HG03565 (cell line): ENCODE measurements at regions not wholly inside any gene's neighbourhood (a gene's known extent, or its start where the extent isn't known, plus 50 kb on each side); places are given as distances from the start of the nearest gene placed in this dataset.
"Not testable (repeated sequence)": the region's sequence is repeated elsewhere in the genome, so short reads cannot be mapped to it uniquely, and the experiment has no call there.

Source experiments
- ATAC-seq: cut with Tn5 transposase; IDR thresholded peaks from one replicate; pipeline ENCODE4 v1.9.1; 2021; ENCODE audit warnings: mild to moderate bottlenecking, moderate library complexity; ENCODE audit not compliant: unreplicated experiment

DNA sequence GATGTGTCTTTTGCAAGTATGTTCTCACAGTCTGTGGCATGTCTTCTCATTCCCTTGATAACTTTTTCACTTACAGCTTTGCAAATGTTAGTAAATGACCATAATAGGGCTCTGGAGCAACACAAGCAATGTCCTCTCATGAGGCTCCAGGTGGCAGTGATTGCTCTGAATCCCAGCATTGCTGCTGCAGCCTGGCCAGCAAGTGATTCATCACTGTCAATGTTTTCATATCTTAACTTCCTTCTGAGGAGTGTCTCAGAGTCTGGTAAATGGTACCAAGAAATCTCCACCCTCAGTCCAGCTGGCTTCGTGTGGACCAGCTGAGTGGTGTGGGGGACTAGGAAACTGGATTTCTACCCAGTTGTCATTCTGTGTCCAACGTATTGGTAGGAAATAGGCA lies 139.6 kb downstream of the MYLK4 start:
- no peak for ATAC-seq

DNA sequence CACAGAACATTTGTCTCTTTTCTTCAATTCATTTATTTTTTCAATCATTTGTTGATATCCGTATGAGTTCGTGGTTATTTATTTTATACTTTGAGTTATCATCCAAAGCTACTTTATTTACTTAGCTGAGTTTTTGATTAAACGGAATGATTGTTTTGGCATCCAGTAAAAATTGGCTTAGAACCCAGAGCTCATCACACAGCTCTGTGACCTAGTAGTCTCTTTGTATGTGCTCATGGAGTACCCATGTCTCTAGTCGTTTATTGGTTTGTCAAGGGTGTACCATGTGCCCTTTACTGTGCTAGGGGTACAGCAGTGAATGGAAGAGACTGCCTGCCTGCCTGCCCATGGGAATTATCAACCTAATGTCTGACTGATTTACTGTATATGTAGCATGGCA lies 142.2 kb downstream of the MYLK4 start:
- no peak for ATAC-seq

DNA sequence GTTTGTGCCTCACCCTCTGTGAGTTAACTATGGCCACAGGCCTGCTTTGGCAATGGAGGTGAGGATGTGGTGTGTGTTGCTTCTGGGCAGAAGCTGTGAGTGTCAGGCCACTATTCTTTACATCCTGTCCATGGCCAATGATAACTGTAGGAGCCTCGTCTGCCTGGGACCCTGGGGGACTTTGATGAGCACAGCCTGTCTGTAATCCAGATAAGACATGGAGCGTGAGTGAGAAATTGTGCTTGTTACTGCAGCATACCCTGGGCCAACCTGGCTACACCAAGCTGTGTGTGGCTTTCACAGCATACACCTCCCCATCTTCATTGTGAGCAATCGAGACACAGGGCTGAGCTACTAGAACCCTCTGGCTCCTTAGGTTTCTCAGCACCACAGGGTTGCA lies 150.4 kb downstream of the MYLK4 start:
- no peak for ATAC-seq

DNA sequence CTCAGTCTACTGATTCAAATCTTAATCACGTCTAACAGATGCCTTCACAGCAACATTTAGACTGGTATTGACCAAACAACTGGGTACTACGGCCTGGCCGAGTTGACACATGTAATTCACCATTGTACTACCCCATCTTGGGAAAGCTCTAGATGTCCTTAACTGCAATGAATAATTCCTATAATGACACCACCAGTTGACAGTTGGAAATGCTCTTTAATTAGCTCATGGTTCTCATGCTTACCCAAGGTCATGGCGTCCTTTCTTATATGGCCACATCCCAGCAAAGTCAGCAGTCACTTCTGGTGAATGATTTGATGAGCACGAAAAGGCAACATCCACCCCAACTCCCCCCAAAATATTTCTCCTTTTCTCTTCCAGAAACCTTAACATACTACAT lies 150.9 kb downstream of the MYLK4 start:
- no peak for ATAC-seq

DNA sequence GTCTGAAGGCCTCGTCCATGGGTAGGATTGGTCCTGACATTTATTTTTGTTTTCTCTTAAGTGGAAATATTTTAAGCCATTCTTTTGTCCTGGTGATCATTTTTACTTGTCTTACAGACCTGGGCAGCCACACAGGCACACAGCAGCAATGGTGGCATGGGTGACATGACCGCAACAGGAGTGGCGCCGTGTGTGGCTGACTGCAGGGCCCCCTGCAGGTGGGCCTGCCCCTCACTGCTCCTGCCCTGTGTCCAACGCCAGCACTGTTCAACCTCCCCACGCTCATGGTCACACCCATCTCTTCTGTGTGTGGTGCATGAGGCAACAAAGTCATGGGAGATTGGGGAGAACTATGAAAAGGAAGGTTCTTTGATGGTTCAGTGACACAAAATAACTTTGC lies 151.9 kb downstream of the MYLK4 start:
- no peak for ATAC-seq

DNA sequence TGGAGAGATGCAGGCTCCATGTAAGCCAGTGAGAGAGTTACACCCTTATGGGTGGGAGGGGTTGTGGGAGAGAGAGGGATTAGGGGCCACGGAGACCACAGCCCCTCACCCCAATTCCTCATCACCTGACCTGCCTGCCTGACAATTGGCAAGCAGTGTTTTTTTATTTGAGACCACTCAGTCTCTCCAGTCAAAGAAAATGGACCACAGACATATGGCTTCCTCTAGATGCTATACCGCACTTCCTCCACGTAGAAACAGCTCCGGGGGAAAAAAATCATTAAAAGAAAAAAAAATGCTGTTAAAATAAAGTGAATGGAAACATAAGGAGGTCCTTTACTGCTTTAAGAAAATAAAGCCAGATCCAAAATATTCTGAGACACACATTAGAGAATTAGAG lies 152.7 kb downstream of the MYLK4 start:
- ATAC-seq = no peak

DNA sequence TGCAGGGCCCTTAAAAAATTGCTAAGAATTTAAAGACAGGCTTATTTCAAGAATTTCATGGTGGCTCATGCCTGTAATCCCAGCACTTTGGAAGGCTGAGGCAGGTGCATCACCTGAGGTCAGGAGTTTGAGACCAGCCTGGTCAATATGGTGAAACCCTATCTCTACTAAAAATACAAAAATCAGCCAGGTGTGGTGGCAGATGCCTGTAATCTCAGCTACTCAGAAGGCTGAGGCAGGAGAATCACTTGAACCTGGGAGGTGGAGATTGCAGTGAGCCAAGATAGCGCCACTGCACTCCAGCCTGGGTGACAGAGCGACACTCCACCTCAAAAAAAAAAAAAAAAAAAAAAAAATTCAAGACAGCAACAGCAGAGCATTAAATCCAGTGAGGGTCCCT lies 153.3 kb downstream of the MYLK4 start:
- not testable (repeated sequence) for ATAC-seq

DNA sequence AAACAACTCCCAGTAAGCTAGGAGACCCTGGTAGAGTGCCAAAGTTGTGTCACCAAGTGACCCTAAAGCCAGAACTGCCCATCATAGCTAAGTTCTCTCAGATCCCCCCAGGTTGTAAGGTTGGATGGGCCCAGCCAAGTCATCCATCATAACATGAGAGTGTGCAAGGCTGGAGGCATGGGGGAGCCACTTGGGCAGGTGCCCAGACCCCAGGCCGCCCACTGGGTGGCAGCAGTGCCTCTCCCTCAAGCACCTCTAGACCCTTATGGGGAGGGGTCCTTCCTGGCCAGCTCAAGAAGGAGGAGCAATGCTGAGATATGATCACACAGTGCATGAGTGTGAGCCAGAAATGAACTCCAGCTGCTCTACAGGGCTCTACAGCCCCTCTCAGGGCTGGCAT lies 154.5 kb downstream of the MYLK4 start:
- ATAC-seq = no peak

DNA sequence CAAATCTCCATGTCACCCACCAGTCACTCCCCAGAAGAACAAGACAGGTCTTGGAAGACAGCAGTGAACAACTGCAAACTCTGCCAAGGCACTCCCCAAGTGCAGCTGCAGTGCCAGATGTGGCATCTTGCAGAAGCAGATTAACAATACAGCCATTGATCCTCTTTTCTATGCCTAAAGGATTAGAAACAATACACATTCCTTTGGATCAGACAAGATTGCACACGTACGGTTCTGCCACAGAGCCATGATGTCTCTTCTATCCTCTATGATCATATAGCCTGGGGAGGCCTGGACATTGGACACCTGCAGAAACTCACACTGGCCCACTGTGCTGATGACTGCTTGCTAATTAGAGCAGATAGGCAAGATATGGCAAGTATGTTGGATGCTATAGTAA lies 155.9 kb downstream of the MYLK4 start:
- ATAC-seq = no peak

DNA sequence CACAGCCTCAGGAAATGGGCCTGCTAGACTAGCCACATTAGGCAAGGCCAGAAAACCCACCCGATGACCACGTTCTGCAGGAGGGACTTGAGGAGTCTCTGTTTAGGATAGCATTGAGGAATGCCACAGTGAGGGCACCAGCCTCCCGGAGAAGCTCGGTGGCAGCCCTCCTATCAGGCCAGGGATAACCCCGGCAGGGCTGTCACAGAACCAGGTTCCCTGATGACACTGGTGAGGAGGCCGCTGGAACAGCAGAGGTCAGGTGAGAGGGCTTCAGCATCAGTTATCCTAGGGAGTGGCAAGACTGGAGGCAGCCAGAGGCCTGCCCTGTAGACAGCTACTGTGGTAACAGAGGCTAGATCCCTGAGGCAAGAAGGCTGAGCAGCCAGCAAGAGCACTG lies 157.6 kb downstream of the MYLK4 start:
- no peak for ATAC-seq

DNA sequence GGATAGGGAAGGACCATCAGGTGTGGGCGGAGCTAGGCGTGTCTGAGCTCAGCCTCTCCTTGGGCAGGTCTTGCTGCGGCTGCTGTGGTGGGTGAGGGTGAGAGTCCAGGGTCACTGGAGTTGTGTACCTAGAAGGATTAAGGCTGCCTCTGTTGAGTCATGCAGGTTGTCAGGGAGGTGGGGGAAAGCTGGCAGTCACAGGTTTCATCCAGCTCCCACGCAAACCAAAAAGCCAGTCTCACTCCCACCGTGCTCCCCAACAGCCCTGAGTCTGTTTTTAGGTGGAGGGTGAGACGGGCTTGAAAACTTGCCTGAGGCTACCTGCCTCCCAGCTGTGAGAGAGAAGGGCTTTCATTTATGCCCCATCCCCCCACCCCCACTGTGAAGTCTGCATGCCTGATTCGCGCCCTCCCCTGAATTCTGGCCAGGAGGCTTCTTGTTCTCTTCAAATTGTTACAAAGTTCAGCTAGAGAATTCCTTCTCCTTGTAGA lies 161.5 kb downstream of the MYLK4 start:
- ATAC-seq = no peak

DNA sequence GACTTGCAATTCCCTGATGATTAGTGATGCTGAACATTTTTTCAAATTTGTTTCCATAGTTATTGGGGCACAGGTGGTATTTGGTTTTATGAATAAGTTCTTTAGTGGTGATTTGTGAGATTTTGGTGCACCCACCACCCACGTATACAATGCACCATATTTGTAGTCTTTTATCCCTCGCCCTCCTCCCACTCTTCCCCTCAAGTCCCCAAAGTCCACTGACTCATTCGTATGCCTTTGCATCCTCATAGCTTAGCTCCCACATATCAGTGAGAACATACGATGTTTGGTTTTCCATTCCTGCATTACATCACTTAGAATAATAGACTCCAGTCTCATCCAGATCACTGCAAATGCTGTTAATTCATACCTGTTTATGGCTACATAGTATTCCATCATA lies 167.3 kb downstream of the MYLK4 start:
- no peak for ATAC-seq

DNA sequence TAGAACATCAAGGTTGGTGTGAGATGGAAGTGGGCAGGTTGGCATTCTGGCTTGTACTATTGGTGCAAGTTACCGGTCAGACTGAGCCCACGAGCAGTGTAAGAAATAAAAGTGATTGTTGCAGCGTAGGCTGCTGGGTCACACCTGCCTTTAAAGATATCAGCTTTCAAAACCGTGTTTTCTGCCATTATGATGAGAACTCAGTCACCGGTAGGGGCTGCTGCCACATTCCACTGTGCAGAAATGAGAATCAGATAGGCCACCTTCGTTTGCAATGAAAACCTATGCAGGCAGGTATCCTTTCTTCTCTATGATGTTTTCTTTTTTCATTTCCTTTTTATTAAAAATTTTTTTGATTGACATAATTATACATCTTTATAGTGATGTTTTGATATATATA lies 168.5 kb downstream of the MYLK4 start:
- no peak for ATAC-seq

DNA sequence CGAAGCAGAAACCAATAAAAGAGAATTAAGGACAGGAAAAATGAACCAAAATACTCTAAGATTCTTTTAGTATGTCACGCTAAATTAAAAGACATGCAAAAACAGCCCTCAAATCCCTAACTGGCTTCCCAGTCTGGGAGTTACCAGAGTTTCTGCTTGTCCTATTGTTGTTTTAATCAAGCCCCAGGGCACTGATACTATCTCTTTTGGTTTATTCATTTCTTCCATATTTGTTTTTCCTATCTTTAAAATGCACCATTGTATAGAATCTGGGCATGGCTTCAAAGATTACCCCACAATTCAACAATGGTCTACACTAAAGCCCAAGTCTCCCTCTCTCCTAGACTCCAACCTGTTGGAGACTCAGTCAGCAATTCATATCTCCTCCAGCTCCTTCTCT lies 169.1 kb downstream of the MYLK4 start:
- ATAC-seq = no peak

DNA sequence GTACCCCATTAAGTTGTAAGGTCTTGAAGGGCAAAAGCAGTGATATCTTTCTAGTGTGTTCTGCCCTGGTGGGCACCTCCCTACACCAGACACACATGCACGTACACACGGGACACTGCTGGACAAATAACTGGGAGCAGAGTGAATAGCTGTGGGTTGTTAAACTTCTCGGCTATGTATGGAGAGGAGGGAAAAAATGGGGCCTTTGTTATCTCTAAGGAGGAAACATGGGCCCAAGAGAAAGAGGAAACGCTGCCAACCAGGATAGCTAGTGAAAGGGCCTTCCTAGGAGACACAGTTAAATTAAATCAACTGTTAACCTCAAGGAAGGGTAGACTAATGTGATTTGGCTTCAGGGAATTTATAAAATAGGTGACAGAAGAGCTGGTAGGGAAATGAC lies 169.7 kb downstream of the MYLK4 start:
- ATAC-seq = no peak

DNA sequence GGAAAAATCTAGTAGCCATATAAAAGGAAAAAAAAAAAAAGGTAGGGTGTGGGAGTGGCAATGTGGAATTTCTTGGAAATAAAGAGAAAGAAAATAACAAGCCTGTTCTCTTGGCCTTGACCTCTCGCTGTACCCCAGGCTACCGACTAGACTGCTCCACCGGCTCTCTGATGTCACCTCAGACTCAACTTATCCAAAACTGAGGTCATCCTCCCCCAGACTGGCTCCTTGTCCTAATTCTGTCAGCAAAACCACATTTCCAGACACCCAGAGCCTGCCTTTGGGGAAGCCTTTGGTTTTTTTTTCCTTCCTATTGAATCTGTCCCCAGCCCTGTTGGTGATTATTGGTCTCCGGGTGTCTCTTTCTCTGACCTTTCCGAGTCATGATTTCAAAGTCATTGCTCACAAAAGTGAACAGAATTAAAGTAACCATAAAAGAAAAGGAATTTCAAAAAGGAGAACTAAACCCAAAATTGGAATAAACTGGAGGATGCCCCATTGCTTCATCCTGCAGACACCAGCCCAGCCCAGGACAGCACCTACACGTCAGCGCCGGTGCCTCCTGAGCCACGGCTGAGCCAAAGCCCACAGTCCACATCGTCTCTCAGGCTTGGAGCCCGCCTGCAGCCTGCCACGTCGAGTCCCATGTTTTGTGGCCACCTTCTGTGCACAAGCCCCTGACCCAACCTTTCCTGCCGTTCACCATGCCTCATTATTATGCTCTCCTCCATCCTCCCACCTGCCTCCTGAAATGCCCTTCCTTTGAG lies 170.7 kb downstream of the MYLK4 start:
- ATAC-seq = no peak

DNA sequence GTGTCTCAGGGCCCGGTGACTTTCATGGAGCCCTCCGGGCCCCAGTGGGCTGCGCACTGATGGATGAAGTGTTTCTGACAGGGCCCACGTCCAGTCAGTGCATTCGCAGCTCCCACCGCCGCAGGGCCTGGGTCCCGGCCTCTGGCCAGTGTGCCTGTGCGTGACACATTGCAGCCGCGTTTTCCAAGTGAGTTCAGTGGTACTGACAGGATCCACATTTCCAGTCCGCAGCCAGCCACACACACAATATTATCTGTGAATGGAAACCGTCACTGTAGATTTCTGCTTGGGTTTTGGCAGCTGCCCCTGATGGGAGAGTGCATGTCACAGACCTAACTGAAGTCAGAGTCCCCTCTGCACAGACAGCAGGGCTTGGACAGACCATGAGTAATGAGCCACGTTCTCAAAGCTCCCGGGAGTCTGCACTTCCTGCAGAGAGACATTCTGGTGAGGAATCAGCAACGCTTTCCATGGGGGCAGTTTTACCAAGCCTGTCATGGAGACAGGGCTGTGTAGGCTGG lies 171.4 kb downstream of the MYLK4 start:
- ATAC-seq = no peak

DNA sequence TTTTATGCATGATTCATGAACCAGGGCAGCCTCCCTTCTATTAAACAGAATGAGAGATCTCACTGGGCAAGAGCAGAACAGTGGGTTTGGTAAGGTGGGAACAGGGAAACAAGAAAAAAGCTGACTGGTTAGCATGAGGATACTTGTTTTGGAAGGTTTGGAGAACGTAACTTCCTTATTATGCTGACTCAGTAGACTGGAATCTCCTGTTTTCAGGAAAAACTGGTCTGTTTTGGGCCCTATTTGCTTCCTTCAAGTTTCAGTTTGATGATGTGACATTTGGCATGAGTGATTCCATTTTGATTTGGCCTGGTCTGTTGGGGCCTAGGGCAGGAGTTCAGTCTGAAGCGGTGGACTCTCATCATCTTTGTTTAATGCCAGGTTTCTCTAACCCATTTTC lies 172.0 kb downstream of the MYLK4 start:
- ATAC-seq = no peak

DNA sequence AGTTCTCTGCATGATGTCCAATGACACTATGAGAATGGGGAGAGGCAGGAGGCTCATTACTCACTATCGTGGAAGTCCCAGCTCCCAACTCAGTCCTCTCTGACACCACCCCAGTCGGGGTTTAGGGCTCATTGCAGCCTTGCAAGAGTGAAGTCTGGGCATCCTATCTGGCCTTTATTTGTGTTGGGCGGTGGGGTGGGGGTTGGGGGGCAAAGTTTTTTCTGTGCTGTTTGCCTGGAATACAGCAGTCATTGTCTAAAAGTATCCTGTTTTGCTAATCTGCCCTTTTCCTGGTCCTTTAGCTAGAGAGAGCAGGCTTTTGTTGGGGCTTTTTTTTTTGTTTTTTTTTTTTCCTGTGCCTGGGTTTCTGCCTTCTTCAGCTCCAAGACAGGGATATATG lies 174.2 kb downstream of the MYLK4 start:
- no peak for ATAC-seq

DNA sequence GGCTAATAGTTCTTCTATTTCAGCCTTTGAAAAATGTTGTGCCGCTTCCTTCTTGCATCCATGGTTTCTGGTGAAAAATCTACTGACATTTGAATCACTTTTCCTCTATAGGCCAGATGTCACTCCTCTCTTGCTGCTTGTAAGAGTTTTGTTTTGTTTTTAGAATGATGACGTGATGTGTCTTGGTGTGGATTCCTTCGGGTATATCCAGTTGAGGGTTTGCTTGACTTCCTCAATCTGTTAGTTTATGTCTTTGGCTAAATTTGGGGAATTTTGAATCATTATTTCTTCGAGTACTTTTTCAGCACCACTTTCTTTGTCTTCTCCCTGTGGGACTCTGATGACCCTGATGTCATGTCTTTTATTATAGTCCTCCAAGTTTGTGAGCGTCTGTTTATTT lies 175.5 kb downstream of the MYLK4 start:
- no peak for ATAC-seq

DNA sequence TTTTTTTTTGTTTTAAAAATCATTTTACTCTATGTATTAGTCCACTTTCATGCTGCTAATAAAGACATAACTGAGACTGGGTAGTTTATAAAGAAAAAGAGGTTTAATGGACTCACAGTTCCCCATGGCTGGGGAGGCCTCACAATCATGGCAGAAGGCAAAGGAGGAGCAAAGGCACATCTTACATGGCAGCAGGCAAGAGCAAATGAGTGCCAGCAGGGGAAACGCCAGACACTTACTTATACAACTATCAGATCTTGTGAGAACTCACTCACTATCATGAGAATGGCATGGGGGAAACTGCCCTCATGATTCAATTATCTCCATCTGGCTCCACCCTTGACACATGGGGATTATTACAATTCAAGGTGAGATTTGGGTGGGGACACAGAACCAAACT lies 181.3 kb downstream of the MYLK4 start:
- ATAC-seq = not testable (repeated sequence)

DNA sequence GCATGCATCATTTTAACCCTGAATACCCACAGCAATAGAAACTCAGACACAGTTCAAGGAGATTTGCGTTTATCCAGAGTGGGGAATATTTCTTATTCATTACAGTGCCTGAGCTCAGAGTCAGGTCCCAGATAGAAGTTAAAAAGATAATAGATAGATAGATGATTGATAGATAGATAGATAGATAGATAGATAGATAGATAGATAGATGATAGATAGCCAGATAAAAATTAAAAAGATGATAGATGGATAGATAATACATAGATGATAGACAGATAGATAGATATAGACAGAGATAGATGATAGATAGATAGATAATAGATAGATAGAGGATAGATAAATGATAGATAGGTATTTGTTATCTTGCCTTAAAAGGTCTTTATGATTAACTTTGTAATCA lies 184.7 kb downstream of the MYLK4 start:
- no peak for ATAC-seq

DNA sequence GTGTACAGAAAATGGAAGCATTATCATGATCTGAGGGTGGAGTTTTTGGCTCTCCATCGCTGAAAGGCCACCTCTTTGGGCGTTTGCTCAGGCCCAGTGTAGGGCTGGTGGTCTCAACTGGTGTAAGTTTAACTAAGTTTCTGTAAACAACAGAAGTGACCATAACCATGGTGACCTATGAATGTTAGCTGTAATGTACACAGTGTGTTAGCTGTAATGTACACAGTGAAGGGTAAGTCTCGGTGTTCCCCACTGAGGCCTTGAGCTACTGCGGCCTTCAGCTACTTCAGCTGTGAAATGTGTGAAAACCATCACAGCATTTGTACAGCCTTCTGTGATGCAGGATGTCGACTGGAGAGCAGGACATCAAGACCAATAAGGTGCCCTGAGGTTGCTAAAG lies 185.2 kb downstream of the MYLK4 start:
- ATAC-seq = no peak
